Panc1 (cell line): ENCODE measurements at regions not wholly inside any gene's neighbourhood (a gene's known extent, or its start where the extent isn't known, plus 50 kb on each side); places are given as distances from the start of the nearest gene placed in this dataset.

ENCODE experiments used
- ATAC-seq: fragments of 200-7000 bp; cut with Tn5 transposase; 2 replicates; pipeline ENCODE4 v1.9.1; 2020; ENCODE audit warnings: mild to moderate bottlenecking, moderate library complexity
- BruUV-seq: library from RNA; stranded (reverse); fragments of 400-500 nt; replicated peaks from 2 replicates; lab custom pipeline; 2021; lab: Mats Ljungman, UMichigan
- CTCF ChIA-PET: fragments of 300-600 bp; sonication (Branson Sonifier 250); formaldehyde crosslinking; loops from one replicate; lab custom pipeline; 2022; ENCODE audit warnings: antibody characterized with exemption; lab: Charles Lee
- POLR2A ChIA-PET: fragments of 300-600 bp; sonication (Branson Sonifier 250); formaldehyde crosslinking; loops from one replicate; lab custom pipeline; 2022; ENCODE audit warnings: antibody characterized with exemption; lab: Charles Lee
- DNase-seq: peaks from one replicate; pipeline ENCODE4 v3.0.0-alpha.2; 2010; ENCODE audit warnings: low read depth, low spot score
- H3K27ac ChIP-seq: 2 replicates; pipeline ENCODE4 v1.5.1; 2011; ENCODE audit warnings: mild to moderate bottlenecking, low read length, inconsistent platforms
- H3K27me3 ChIP-seq: fragments of 200-500 bp; sonication (Bioruptor generic); 2 replicates; pipeline ENCODE4 v1.6.0; 2014; ENCODE audit warnings: low read length, inconsistent platforms; ENCODE audit not compliant: control insufficient read depth, insufficient read depth
- H3K36me3 ChIP-seq: fragments of 200-500 bp; sonication (Bioruptor generic); 2 replicates; pipeline ENCODE4 v1.5.1; 2014; ENCODE audit warnings: inconsistent platforms, mild to moderate bottlenecking, low read length, moderate library complexity; ENCODE audit not compliant: control insufficient read depth, insufficient read depth
- H3K4me1 ChIP-seq: 2 replicates; pipeline ENCODE4 v1.5.1; 2011; ENCODE audit warnings: inconsistent platforms, mild to moderate bottlenecking, low read length, moderate library complexity; ENCODE audit not compliant: control insufficient read depth, insufficient read depth
- H3K4me3 ChIP-seq, 2 experiments: 2 replicates each; pipeline ENCODE4 v1.5.1; 2011 to 2012; ENCODE audit warnings: low read depth in 2 of 2, low read length in 2 of 2, mild to moderate bottlenecking in 2 of 2, inconsistent platforms in 1 of 2, moderate library complexity in 1 of 2
- H3K9me3 ChIP-seq: fragments of 200-500 bp; sonication (Bioruptor generic); 2 replicates; pipeline ENCODE4 v1.5.1; 2014; ENCODE audit warnings: low read depth, mild to moderate bottlenecking, inconsistent platforms, low read length, moderate library complexity; ENCODE audit not compliant: control insufficient read depth, insufficient read depth
- CTCF ChIP-seq: fragments of 450-650 bp; IDR thresholded peaks from 2 replicates; pipeline ENCODE4 v1.5.1; 2017; ENCODE audit warnings: mild to moderate bottlenecking
- POLR2AphosphoS5 ChIP-seq: IDR thresholded peaks from 2 replicates; pipeline ENCODE4 v1.6.1; 2012; ENCODE audit warnings: mild to moderate bottlenecking, low read depth, low read length, moderate library complexity
- SIN3A ChIP-seq: IDR thresholded peaks from 2 replicates; pipeline ENCODE4 v1.6.1; 2012; ENCODE audit warnings: low read depth, mild to moderate bottlenecking, low read length, moderate library complexity, borderline replicate concordance; ENCODE audit not compliant: insufficient read depth
- TCF7L2 ChIP-seq: IDR thresholded peaks from 2 replicates; pipeline ENCODE4 v1.6.1; 2011; ENCODE audit warnings: mild to moderate bottlenecking, low read depth, low read length, inconsistent platforms
- in situ Hi-C: cut with HindIII; loops from 2 replicates; pipeline ENCODE4 v1.10.0; 2016; ENCODE audit warnings: low sequenced_read_pairs, low pct_unique_long_range_greater_than_20kb
- intact Hi-C: fragments of 100-400 bp; cut with micrococcal nuclease; formaldehyde crosslinking; loops from one replicate; pipeline ENCODE4 v1.10.0; 2022; ENCODE audit not compliant: unreplicated experiment
- TF ChIP-seq, protein P1 (sequence below), 2 experiments: IDR thresholded peaks; 2 replicates each; pipeline ENCODE4 v1.6.1; 2011 to 2012; ENCODE audit warnings: low read depth in 2 of 2, control low read depth in 1 of 2, low read length in 1 of 2, mild to moderate bottlenecking in 1 of 2, moderate library complexity in 1 of 2; ENCODE audit not compliant: insufficient read depth in 1 of 2

- Histone ChIP-seq H3K36me3 (no peaks in the 10 kb centered on the region), H3K4me1 (no peaks in the 10 kb centered on the region), H3K4me3 (no peak overlapping the region), H3K9me3 (no peaks in the 10 kb centered on the region), H3K27me3 (no peaks in the 10 kb centered on the region), H3K27ac (no peak overlapping the region)
- no TSS peak for BruUV-seq
- intact Hi-C loops, result no loop called here
- TF ChIP-seq POLR2AphosphoS5 (no peak), SIN3A (no peak), TCF7L2 (no peak), CTCF (no peak)
- TF ChIP-seq, protein P1, sequence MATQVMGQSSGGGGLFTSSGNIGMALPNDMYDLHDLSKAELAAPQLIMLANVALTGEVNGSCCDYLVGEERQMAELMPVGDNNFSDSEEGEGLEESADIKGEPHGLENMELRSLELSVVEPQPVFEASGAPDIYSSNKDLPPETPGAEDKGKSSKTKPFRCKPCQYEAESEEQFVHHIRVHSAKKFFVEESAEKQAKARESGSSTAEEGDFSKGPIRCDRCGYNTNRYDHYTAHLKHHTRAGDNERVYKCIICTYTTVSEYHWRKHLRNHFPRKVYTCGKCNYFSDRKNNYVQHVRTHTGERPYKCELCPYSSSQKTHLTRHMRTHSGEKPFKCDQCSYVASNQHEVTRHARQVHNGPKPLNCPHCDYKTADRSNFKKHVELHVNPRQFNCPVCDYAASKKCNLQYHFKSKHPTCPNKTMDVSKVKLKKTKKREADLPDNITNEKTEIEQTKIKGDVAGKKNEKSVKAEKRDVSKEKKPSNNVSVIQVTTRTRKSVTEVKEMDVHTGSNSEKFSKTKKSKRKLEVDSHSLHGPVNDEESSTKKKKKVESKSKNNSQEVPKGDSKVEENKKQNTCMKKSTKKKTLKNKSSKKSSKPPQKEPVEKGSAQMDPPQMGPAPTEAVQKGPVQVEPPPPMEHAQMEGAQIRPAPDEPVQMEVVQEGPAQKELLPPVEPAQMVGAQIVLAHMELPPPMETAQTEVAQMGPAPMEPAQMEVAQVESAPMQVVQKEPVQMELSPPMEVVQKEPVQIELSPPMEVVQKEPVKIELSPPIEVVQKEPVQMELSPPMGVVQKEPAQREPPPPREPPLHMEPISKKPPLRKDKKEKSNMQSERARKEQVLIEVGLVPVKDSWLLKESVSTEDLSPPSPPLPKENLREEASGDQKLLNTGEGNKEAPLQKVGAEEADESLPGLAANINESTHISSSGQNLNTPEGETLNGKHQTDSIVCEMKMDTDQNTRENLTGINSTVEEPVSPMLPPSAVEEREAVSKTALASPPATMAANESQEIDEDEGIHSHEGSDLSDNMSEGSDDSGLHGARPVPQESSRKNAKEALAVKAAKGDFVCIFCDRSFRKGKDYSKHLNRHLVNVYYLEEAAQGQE (IDR thresholded peaks at IDR 0.05; ENCODE audit: insufficient read depth in 1 of 2, low read depth in 2 of 2, low read length in 1 of 2), result no peak
- DNase-seq, result no peak
- ChIA-PET POLR2A (no interaction called here), CTCF (no interaction called here)
- in situ Hi-C loops, result no loop called here
- no peak for ATAC-seq
Observed at GRCh38 chr1:118483245-118484006, 298.4 kb upstream of the SPAG17 start.

DNA sequence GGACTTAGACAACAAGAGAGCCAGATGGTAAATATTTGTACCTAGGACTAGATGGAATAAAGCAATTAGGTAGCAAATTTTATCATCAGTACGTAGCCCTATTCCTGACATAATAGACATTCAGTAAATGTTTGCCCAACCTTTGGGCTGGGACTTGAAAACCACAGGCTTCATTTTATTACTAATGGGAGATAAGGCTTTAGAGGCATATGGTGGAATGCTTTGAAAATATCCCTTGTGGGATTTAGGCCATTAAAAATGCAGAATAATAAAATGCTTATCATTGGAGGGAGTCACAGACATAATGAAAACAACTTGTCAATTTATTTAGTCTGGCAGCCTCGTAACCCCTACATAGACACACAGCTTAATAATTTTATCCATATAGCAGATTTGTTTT is 296.1 kb upstream of the SPAG17 start:
- ChIA-PET POLR2A (no interaction called here), CTCF (no interaction called here)
- H3K9me3 ChIP-seq, result no peaks in the 10 kb centered on the region
- no peaks in the 10 kb centered on the region for H3K36me3 ChIP-seq
- DNase-seq (no peak), ATAC-seq (no peak)
- BruUV-seq, result no TSS peak
- TF ChIP-seq POLR2AphosphoS5, result no peak
- TF ChIP-seq SIN3A, result no peak
- TF ChIP-seq CTCF, result no peak
- no peaks in the 10 kb centered on the region for H3K4me1 ChIP-seq
- H3K4me3 ChIP-seq, result no peak overlapping the region
- no peaks in the 10 kb centered on the region for H3K27me3 ChIP-seq
- intact Hi-C loops (no loop called here), in situ Hi-C loops (no loop called here)
- no peak overlapping the region for H3K27ac ChIP-seq
